ENCODE measurements at regions not wholly inside any gene's neighbourhood (a gene's known extent, or its start where the extent isn't known, plus 50 kb on each side); places are given as distances from the start of the nearest gene placed in this dataset.

DNA sequence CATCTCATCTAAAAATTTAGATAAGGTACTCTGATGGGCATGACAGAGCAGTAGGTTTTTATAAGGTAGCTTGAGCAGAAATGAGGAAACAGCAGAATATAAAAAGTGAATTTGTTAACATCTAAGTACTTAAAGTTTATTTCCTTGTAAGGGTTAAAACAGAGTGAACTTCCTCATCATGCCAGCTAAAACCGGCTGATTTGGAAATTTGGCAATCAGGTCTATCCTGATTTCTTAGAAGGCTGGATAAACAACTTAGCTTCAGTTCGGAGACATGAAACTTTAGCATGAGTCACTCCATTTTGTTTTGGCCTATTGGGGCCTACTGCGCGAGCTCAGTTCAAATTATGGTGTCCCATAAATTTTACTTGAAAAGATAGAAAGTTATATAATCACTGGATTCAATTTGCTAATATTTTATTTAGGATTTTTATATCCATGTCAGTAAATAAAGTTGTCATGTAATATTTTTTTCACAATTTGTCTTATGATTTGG is 241.6 kb upstream of the RORB start:
- no peaks in the 10 kb centered on the region for H3K27me3 Mint-ChIP-seq (ENCODE audit: low read depth)
- TF ChIP-seq, protein P1, sequence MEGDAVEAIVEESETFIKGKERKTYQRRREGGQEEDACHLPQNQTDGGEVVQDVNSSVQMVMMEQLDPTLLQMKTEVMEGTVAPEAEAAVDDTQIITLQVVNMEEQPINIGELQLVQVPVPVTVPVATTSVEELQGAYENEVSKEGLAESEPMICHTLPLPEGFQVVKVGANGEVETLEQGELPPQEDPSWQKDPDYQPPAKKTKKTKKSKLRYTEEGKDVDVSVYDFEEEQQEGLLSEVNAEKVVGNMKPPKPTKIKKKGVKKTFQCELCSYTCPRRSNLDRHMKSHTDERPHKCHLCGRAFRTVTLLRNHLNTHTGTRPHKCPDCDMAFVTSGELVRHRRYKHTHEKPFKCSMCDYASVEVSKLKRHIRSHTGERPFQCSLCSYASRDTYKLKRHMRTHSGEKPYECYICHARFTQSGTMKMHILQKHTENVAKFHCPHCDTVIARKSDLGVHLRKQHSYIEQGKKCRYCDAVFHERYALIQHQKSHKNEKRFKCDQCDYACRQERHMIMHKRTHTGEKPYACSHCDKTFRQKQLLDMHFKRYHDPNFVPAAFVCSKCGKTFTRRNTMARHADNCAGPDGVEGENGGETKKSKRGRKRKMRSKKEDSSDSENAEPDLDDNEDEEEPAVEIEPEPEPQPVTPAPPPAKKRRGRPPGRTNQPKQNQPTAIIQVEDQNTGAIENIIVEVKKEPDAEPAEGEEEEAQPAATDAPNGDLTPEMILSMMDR (conservative IDR thresholded peaks at IDR 0.05), result no peak

GRCh38 chr9:74275872-74276508 is 221.1 kb upstream of the RORB start:
- TF ChIP-seq, protein P1 (conservative IDR thresholded peaks at IDR 0.05), result no peak
- Mint-ChIP-seq H3K36me3 (ENCODE audit: low read depth) (no peaks in the 10 kb centered on the region), H3K4me1 (no peaks in the 10 kb centered on the region), H3K27me3 (ENCODE audit: low read depth) (no peaks in the 10 kb centered on the region), H3K27ac (ENCODE audit: unreplicated experiment) (no peak overlapping the region), H3K9me3 (no peaks in the 10 kb centered on the region), H3K4me3 (no peak overlapping the region)
- DNase-seq (ENCODE audit: low read depth, low spot score), result no peak

More for the DNA sequence above, 241.6 kb upstream of the RORB start:
- no peak overlapping the region for H3K4me3 Mint-ChIP-seq
- H3K9me3 Mint-ChIP-seq, result no peaks in the 10 kb centered on the region
- H3K27ac Mint-ChIP-seq (ENCODE audit: unreplicated experiment), result no peak overlapping the region
- no peaks in the 10 kb centered on the region for H3K36me3 Mint-ChIP-seq (ENCODE audit: low read depth)
- DNase-seq (ENCODE audit: low read depth, low spot score), result no peak
- H3K4me1 Mint-ChIP-seq, result no peaks in the 10 kb centered on the region

GRCh38 chr9:74277532-74277931 is 219.6 kb upstream of the RORB start:
- DNase-seq (ENCODE audit: low read depth, low spot score), result no peak
- H3K4me1 Mint-ChIP-seq, result no peaks in the 10 kb centered on the region
- no peaks in the 10 kb centered on the region for H3K9me3 Mint-ChIP-seq
- no peaks in the 10 kb centered on the region for H3K27me3 Mint-ChIP-seq (ENCODE audit: low read depth)
- TF ChIP-seq, protein P1 (conservative IDR thresholded peaks at IDR 0.05), result no peak
- H3K4me3 Mint-ChIP-seq, result no peak overlapping the region
- H3K36me3 Mint-ChIP-seq (ENCODE audit: low read depth), result no peaks in the 10 kb centered on the region
- H3K27ac Mint-ChIP-seq (ENCODE audit: unreplicated experiment), result no peak overlapping the region

GRCh38 chr9:74281674-74282073 is 215.5 kb upstream of the RORB start:
- Mint-ChIP-seq H3K27ac (ENCODE audit: unreplicated experiment) (no peak overlapping the region), H3K27me3 (ENCODE audit: low read depth) (no peaks in the 10 kb centered on the region), H3K4me3 (no peak overlapping the region), H3K4me1 (no peaks in the 10 kb centered on the region), H3K9me3 (no peaks in the 10 kb centered on the region), H3K36me3 (ENCODE audit: low read depth) (no peaks in the 10 kb centered on the region)
- TF ChIP-seq, protein P1 (conservative IDR thresholded peaks at IDR 0.05), result peak; percentile 41
- no peak for DNase-seq (ENCODE audit: low read depth, low spot score)

DNA sequence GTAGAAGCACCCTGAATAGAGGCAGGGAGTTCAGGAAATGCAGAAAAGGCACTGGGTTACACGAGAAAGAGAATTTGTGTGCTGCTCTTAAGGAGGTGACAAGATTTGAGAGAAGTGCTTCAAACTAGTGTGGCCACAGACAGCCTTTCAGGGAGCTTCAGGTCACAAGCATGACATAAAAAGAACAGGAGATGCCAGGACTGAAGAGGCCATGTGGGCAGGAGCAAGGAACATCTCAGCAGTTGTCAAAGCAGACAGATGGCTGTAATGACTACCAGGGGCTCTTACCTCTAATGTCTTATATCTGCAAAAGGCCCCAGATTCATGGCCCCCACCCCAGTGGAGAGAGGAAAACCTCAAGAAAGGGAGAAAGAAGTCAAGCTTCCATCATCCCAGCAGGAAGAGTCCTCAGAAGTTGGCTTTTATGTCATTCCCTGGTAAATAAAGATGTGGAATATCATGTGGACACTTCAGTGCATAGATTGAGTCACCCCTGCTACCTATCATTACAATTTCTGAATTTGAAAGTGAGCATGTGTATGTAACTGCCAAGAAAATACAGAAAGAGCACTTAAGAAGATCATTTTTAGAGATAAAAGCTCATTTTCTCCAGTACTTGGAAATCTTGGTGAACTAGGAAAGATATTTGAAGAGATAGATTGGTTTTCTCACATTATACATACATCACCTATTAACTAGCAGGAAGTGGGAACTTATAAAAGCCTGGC is 214.4 kb upstream of the RORB start:
- Mint-ChIP-seq H3K27me3 (ENCODE audit: low read depth) (no peaks in the 10 kb centered on the region), H3K4me3 (no peak overlapping the region), H3K27ac (ENCODE audit: unreplicated experiment) (peak overlapping the region; percentile 44), H3K36me3 (ENCODE audit: low read depth) (no peaks in the 10 kb centered on the region), H3K4me1 (no peaks in the 10 kb centered on the region), H3K9me3 (no peaks in the 10 kb centered on the region)
- no peak for DNase-seq (ENCODE audit: low read depth, low spot score)
- TF ChIP-seq, protein P1 (conservative IDR thresholded peaks at IDR 0.05), result no peak

All from neural crest cell (in vitro differentiated cells).